Body of pancreas (tissue), 4 donors: ENCODE measurements at regions not wholly inside any gene's neighbourhood (a gene's known extent, or its start where the extent isn't known, plus 50 kb on each side); places are given as distances from the start of the nearest gene placed in this dataset.

Experiments
- ATAC-seq: fragments of 150-250 bp; one replicate; pipeline ENCODE4 v1.9.1; 2016
- DNase-seq, 4 donors: peaks; one replicate each; pipeline ENCODE4 v3.0.0-alpha.2; 2019
- H3K27ac ChIP-seq, 4 donors: fragments of 200-600 bp; sonication (generic); 1 replicate in 3 of 4; 2 replicates in 1 of 4; pipeline versions ENCODE4 v1.5.1 to v1.6.1; 2016 to 2019; ENCODE audit warnings: mild to moderate bottlenecking in 1 of 4, mixed read lengths in 1 of 4, moderate library complexity in 1 of 4
- H3K27me3 ChIP-seq, 2 donors: fragments of 200-600 bp; sonication (generic); one replicate each; pipeline ENCODE4 v1.6.0; 2016; ENCODE audit warnings: mild to moderate bottlenecking in 1 of 2
- H3K36me3 ChIP-seq, 2 donors: fragments of 200-600 bp; sonication (generic); replicated peaks in 1 of 2; 2 replicates each; pipeline ENCODE4 v1.5.1; 2016; ENCODE audit warnings: low read depth in 2 of 2; ENCODE audit not compliant: insufficient read depth in 1 of 2
- H3K4me1 ChIP-seq: fragments of 200-600 bp; sonication (generic); one replicate; pipeline ENCODE4 v1.6.0; 2016
- H3K4me3 ChIP-seq, 2 donors: fragments of 200-600 bp; sonication (generic); 1 replicate in 1 of 2; 2 replicates in 1 of 2; pipeline ENCODE4 v1.5.1; 2016 to 2019
- H3K9me3 ChIP-seq, 3 donors: fragments of 200-600 bp; sonication (generic); 1 replicate in 2 of 3; 2 replicates in 1 of 3; pipeline ENCODE4 v1.5.1; 2016
- POLR2A ChIP-seq, 3 donors: fragments of 450-650 bp; IDR thresholded peaks; one replicate each; pipeline ENCODE4 v1.6.1; 2016; ENCODE audit warnings: antibody characterized with exemption in 3 of 3, mild to moderate bottlenecking in 2 of 3
- WGBS, 2 donors: methylation state at CpG; one replicate each; pipeline ENCODE4 v1.1.5; 2017; 5-methylcytosine and 5-hydroxymethylcytosine counted together
- intact Hi-C: fragments of 100-400 bp; cut with DNase I; formaldehyde crosslinking; loops from one replicate; pipeline ENCODE4 v1.15.1; 2023
- TF ChIP-seq, protein P1 (sequence below), 7 experiments: fragments of 450-650 bp in 4 of 7; fragments of 200-600 bp in 3 of 7; sonication (generic) in 3 of 7; IDR thresholded peaks; one replicate each; pipeline ENCODE4 v1.5.1; 2016 to 2019; ENCODE audit warnings: antibody characterized with exemption in 7 of 7

- 77 to 82% methylated on average over 5 of the region's 5 CpGs for whole genome bisulfite sequencing, 2 donors
- intact Hi-C loops: no loop called here
- no peaks in the 10 kb centered on the region for H3K4me1 ChIP-seq
- H3K27me3 ChIP-seq: no peaks in the 10 kb centered on the region
- H3K27ac ChIP-seq: no peak overlapping the region
- H3K9me3 ChIP-seq: no peaks in the 10 kb centered on the region
- no peaks in the 10 kb centered on the region for H3K36me3 ChIP-seq
- H3K4me3 ChIP-seq: no peak overlapping the region
- ATAC-seq (no peak), DNase-seq (no peak)
- TF ChIP-seq, protein P1, sequence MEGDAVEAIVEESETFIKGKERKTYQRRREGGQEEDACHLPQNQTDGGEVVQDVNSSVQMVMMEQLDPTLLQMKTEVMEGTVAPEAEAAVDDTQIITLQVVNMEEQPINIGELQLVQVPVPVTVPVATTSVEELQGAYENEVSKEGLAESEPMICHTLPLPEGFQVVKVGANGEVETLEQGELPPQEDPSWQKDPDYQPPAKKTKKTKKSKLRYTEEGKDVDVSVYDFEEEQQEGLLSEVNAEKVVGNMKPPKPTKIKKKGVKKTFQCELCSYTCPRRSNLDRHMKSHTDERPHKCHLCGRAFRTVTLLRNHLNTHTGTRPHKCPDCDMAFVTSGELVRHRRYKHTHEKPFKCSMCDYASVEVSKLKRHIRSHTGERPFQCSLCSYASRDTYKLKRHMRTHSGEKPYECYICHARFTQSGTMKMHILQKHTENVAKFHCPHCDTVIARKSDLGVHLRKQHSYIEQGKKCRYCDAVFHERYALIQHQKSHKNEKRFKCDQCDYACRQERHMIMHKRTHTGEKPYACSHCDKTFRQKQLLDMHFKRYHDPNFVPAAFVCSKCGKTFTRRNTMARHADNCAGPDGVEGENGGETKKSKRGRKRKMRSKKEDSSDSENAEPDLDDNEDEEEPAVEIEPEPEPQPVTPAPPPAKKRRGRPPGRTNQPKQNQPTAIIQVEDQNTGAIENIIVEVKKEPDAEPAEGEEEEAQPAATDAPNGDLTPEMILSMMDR (IDR thresholded peaks at IDR 0.05): no peak
- TF ChIP-seq POLR2A (IDR thresholded peaks at IDR 0.05): no peak
Observed at GRCh38 chr2:6650311-6650710, 215.4 kb downstream of the CMPK2 start.

GRCh38 chr2:6652251-6652650, 213.5 kb downstream of the CMPK2 start:
- TF ChIP-seq, protein P1 (IDR thresholded peaks at IDR 0.05): no peak
- TF ChIP-seq POLR2A (IDR thresholded peaks at IDR 0.05): no peak
- Histone ChIP-seq H3K9me3 (no peaks in the 10 kb centered on the region), H3K4me3 (no peak overlapping the region), H3K36me3 (no peaks in the 10 kb centered on the region), H3K27me3 (no peaks in the 10 kb centered on the region), H3K4me1 (no peaks in the 10 kb centered on the region), H3K27ac (no peak overlapping the region)
- DNase-seq (no peak), ATAC-seq (no peak)
- WGBS, 2 donors: 61 to 76% methylated on average over 2 of the region's 2 CpGs
- intact Hi-C loops: no loop called here

- no peak for TF ChIP-seq POLR2A (IDR thresholded peaks at IDR 0.05)
- TF ChIP-seq, protein P1 (IDR thresholded peaks at IDR 0.05): no peak
- DNase-seq: no peak
- no peaks in the 10 kb centered on the region for H3K4me1 ChIP-seq
Observed at GRCh38 chr2:6653281-6653750, 212.4 kb downstream of the CMPK2 start.

DNA sequence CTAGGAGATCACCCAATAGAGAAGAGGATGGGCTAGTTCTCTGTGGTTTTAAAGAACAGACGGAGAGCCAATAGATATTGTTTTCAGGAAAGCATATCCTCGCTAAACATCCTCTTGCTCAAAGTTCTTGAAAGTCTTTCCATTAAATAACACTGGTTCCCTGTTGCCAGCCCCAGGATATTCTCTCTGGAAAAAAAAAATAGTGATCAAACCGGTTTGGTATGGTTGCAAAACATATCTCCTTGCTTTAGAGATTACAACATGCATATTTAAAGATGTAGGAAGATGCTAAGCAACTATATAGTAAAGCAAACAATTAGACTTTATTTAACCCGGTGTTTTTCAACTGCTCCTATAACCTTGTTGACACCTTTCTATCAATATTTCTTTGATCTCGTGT, 211.4 kb downstream of the CMPK2 start:
- TF ChIP-seq, protein P1 (IDR thresholded peaks at IDR 0.05): no peak
- no peak for TF ChIP-seq POLR2A (IDR thresholded peaks at IDR 0.05)
- intact Hi-C loops: no loop called here
- no peaks in the 10 kb centered on the region for H3K4me1 ChIP-seq
- H3K9me3 ChIP-seq: no peaks in the 10 kb centered on the region
- H3K27me3 ChIP-seq: no peaks in the 10 kb centered on the region
- DNase-seq: no peak
- 23 to 30% methylated on average over 5 of the region's 5 CpGs for WGBS, 2 donors
- no peak overlapping the region for H3K27ac ChIP-seq
- H3K36me3 ChIP-seq: no peaks in the 10 kb centered on the region
- ATAC-seq: no peak
- no peak overlapping the region for H3K4me3 ChIP-seq

More at GRCh38 chr2:6653281-6653750, 212.4 kb downstream of the CMPK2 start:
- no peaks in the 10 kb centered on the region for H3K36me3 ChIP-seq
- H3K4me3 ChIP-seq: no peak overlapping the region
- intact Hi-C loops: no loop called here
- no peak overlapping the region for H3K27ac ChIP-seq
- WGBS, 2 donors: 80 to 87% methylated on average over 7 of the region's 7 CpGs
- ATAC-seq: no peak
- no peaks in the 10 kb centered on the region for H3K27me3 ChIP-seq
- no peaks in the 10 kb centered on the region for H3K9me3 ChIP-seq

- Histone ChIP-seq H3K36me3 (no peaks in the 10 kb centered on the region), H3K27me3 (no peaks in the 10 kb centered on the region), H3K4me3 (no peak overlapping the region), H3K9me3 (no peaks in the 10 kb centered on the region), H3K4me1 (no peaks in the 10 kb centered on the region), H3K27ac (no peak overlapping the region)
- WGBS, 2 donors: 76 to 83% methylated on average over 4 of the region's 4 CpGs
- intact Hi-C loops: no loop called here
- TF ChIP-seq, protein P1 (IDR thresholded peaks at IDR 0.05): no peak
- no peak for TF ChIP-seq POLR2A (IDR thresholded peaks at IDR 0.05)
- ATAC-seq (no peak), DNase-seq (no peak)
Observed at GRCh38 chr2:6656633-6657032, 209.1 kb downstream of the CMPK2 start.
